ENCODE measurements at regions not wholly inside any gene's neighbourhood (a gene's known extent, or its start where the extent isn't known, plus 50 kb on each side); places are given as distances from the start of the nearest gene placed in this dataset.

DNA sequence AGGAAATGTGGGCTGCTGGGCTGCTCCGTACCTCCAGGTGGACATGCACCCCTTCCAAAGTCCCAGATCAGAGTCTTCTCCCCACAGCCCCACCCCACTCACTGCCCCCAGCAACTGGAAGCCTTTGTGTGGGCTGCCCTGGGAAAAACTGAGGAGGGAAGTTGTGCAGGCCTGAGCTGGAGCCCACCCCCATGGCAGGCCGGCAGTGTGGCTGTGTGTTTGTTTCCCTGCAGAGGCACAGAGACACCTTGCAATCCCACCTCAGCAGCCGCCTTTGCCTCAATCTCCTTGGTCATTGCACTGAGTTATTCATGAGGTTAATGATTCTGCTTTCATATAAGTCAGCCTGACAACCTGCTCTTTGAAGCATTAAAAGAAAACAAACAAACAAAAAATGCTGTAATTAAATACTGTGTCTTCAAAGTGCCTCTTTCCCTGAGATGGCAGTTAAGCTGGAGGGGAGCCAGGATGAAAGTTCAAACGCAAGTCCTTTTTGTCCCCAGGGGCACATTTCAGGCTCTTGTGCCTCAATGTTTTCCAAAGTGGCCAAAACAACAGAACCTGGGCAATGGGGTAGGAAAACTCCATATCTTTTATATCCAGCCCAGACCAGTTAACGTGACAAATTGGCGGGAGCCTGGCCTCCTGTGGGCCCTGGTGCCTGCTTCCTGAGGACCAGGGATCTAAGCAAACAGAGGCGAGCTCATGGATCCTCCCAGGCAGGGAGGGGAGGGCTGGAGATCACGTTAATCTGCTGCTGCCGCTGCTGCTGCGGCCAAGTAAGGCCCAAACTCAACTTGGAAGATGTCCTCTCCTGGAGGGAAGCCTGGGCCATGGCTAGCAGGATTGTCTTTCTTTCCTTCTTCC is 51.9 kb upstream of the TSPAN11 start:
- no peak for TF ChIP-seq POLR2A (IDR thresholded peaks at IDR 0.05)
- TF ChIP-seq, protein P1, sequence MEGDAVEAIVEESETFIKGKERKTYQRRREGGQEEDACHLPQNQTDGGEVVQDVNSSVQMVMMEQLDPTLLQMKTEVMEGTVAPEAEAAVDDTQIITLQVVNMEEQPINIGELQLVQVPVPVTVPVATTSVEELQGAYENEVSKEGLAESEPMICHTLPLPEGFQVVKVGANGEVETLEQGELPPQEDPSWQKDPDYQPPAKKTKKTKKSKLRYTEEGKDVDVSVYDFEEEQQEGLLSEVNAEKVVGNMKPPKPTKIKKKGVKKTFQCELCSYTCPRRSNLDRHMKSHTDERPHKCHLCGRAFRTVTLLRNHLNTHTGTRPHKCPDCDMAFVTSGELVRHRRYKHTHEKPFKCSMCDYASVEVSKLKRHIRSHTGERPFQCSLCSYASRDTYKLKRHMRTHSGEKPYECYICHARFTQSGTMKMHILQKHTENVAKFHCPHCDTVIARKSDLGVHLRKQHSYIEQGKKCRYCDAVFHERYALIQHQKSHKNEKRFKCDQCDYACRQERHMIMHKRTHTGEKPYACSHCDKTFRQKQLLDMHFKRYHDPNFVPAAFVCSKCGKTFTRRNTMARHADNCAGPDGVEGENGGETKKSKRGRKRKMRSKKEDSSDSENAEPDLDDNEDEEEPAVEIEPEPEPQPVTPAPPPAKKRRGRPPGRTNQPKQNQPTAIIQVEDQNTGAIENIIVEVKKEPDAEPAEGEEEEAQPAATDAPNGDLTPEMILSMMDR (IDR thresholded peaks at IDR 0.05 in 4 of 5, conservative IDR thresholded peaks at IDR 0.05 in 1 of 5) = no peak
